HG03575 (cell line): ENCODE measurements at regions not wholly inside any gene's neighbourhood (a gene's known extent, or its start where the extent isn't known, plus 50 kb on each side); places are given as distances from the start of the nearest gene placed in this dataset.

Experiments used
- ATAC-seq: cut with Tn5 transposase; IDR thresholded peaks from one replicate; pipeline ENCODE4 v1.9.1; 2021; ENCODE audit not compliant: unreplicated experiment, insufficient number of reproducible peaks, low FRiP score; ENCODE audit errors: extremely low read depth

DNA sequence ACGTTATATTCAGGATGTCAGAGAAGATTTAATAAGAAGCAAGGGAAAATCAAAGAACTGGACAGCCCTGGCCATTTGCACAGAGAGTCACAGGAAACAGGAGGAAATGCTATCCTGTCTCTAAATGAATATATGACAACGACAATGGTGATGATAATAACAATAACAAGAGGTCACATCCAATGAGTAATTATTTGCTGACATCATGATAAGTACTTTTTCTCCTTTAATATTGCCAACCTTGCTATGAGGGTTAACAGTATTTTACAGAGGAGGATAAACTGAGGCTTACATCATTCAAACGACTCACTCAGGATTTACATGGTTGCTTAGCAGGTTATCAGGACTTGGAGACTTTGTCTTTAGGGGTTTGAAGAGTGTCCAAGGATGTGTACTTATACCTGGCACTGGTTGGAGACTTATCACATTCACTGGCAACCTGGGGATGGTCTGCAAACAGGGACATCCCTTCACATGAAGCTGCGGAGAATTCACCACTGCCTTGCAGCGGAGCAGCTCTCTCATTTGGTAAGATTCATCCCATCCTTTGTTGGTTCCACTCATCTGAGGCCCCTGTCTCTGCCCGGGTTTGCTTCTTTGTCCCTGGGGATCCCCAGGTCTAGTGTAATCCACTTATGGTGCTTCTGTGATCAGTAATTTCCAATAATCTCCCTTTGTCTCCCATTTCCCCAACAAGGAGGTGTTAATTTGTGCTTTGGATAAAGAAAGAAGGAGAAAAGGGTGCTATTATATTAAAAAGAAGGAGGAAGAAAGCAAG lies 637.8 kb downstream of the BCL11B start:
- no peak for ATAC-seq

DNA sequence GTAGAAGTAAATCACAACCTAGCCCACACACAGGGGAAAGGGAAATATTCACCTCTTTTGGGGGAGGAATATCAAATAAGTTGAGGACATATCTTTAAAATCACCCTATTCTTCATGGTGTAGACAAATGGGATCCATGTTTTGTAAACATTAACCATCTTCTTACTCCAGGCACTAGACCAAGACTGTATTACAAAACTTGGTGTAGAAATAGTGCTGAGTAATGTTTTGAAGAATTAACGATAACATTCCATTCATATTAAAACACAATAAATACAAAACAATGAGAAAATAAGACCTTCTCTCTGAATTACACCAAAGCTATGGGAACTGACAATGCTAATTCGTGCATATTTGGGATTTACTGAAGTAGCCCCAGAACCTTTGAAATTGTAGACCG lies 633.6 kb downstream of the BCL11B start:
- no peak for ATAC-seq

DNA sequence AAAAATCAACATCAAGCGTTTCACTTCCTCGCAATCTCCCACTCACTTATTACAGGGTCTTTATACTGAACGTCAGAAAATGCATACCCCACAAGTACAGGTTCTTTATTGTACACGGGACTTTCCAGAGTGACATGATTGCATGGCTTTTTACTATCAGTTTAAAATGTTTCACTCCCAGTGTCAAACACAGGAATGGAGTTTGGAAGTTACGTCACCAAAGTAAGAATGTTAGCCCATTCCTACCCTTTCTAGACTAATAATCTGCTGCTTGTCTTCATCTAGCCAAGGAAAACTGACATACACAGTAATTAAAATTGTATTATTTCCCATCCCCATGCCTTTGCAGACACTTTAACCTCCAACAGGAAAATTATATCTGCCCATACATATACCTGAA lies 624.2 kb downstream of the BCL11B start:
- ATAC-seq: no peak

DNA sequence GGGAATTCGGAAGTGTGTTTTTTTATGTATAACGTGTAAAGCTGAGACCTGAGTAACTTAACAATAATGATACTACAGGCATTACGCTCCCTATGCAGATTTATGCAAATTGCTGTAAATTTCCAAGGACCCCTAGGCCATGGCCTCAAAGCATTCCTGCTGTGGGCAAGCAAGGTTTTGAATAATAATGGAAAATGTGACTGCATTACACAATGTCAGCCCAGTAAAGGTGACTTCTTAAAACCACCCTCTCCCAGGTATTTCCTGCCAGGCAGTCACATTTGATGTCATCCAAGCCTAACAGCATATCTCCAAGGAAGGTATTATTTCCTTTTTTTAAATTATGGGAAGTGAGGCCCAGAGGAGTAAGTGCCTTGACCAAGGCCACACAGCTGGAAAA lies 621.0 kb downstream of the BCL11B start:
- no peak for ATAC-seq

DNA sequence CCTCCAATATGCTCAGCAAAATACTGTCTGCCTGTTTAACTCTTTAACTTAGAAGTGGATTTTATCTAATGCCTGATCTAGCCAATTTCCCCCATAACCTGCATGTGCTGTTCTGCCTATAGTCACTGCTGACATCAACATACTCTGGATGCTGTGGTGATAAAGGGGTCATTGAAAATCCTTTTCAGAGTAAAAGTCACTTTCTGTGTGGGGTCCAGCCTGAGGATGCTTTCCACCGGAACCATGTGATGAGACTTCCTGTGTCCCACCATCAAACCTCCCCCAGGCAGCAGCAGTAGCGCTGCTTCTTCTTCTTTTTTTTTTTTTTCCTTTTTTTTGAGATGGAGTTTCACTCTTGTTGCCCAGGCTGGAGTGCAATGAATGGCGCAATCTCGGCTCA lies 607.0 kb downstream of the BCL11B start:
- no peak for ATAC-seq

DNA sequence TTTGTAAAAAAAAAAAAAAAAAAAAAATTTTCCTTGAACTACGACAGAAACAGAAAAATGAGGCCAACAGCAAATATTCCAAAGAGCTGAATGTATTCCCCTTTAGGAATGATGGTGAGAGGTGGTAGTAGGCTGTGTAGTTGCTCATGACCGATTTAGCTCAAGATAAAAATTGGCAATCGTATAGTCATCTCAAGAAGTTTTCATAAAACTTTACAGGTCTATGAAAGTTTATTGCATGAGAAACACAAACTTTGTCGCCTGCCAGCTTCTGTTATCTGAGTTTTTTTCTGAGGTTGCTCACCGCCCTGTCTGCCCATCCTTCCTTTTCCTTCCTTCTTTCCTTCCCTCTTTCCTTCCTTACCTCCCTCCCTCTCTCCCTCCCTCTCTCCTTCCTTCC lies 605.5 kb downstream of the BCL11B start:
- no peak for ATAC-seq

DNA sequence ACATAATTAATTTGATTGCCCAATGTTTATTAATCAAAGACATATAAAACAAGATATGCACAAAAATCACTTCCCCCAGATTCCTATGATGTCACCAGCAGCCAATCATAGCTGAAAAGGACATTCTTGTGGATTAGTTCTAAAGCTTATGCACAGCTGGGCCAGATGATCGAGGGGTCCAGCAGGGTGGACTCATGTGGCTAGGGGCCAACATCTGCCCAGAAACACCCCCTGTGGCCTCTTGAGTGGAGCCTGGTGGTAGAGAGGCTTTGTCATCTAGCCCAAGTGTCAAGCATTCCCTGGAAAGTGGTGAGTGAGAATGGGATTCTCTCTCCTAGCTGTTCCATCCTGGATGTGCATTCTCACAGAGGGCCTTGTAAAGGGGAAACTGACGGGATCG lies 590.0 kb downstream of the BCL11B start:
- no peak for ATAC-seq

DNA sequence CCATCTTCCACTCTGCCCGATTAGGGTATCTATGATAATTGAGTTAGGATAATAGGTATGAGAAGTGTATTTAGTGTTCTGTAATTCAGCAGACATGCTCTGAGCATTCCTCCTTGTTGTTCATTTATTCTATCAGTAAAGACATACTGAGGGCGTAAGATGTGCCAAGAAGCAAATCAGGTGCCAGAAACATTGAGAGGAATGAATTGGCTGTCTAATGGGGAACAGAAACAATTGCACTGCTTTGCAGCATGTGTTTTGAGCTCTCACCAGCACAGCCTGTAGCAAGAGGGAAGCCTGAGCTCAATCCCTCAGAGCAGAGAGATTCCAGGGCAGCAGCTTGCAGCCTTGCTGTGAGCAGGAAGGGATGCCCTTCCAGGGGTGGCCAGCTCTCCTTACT lies 589.3 kb downstream of the BCL11B start:
- ATAC-seq: no peak

DNA sequence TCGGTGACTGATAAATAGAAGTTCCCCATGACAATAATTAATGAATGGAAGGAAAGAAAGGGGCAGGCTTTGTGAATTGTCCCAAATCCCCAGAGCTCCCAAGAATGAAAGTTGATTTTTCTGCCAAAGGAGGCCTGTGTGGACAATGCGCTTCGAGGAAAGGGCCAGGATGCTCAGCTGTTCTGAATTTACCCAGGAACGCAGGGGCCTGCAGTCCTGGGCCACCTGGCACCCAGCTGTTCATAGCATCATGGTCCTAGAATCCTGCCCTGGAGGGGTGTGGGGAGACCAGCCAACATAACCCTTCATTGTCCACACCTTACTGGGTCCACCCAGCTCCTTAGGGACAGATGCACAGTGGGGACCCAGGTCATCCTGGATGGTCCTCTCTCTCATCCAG lies 587.5 kb downstream of the BCL11B start:
- no peak for ATAC-seq

DNA sequence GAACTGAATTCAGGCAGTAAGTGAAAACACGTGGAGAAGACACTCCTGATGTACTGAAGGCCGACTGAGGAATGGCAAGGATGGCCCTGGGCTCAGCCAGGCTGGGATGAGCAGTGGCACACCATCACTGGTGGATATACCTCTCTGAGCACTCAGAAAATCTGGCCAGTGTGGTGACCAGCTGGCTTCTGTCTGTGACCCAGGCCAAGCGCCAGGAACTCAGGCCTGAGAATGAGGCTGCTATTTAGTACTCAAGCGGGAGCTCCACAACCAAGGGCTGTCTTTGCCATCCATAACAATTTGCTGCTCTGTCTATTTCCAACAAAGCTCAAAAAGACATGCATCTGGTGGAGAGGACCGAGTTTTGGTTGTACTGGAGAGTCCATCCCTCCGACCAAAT lies 586.3 kb downstream of the BCL11B start:
- no peak for ATAC-seq

DNA sequence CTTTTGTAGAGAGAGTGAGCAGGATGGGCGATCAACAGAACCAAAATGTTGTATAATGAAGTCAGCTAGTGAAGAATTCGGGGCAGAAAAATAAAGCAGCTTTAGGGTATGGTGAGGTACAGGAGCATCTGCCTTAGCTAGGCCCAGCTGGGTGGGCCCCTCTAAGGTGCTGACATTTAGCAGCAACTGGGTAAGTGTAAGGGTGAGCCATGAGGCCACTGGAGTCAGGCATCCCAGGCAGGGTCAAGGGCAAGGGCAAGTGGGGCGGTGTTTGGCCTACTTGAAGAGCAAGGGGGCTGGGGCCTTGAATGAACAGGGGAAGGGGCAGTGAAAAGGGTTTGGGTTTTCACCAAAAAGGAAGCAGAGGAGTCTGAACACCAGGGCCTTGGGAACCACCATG lies 583.6 kb downstream of the BCL11B start:
- ATAC-seq: no peak

DNA sequence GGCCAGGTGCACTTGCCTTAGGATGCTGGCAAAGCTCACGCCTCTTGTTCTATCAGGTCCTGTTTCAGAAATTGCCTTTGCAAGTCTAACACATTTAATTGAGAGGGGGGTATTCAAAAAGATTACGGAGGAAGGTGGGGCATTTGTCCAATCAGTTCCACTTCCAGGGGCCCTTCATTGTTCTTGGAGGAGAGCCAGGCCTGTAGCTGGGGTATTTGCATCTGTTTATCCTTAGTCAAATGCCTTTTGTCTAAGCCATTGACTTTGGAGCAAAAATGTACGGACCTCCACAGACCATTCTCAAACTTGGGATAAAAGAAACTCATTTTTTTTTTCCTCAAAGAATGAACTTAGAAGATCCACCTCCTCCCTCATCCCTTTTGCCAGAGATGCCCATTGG lies 582.0 kb downstream of the BCL11B start:
- ATAC-seq: no peak

DNA sequence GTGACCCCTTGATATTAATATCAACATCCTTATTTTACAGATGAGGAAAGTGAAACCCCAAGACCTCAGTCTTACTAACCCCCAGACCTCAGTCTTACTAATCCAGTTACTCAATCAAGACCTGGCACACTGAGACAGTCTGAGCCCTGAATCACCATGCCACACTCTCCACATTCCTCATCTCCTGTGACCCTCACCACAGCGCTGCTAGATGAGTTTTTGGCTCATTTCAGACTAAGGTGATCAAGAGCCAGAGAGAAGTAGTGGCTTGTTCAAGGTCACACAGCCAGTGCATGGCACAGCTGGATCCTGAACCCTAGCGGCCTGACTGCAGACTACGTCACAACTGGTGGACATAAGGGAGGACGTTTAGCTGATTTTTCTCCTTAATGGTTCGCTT lies 579.2 kb downstream of the BCL11B start:
- no peak for ATAC-seq

DNA sequence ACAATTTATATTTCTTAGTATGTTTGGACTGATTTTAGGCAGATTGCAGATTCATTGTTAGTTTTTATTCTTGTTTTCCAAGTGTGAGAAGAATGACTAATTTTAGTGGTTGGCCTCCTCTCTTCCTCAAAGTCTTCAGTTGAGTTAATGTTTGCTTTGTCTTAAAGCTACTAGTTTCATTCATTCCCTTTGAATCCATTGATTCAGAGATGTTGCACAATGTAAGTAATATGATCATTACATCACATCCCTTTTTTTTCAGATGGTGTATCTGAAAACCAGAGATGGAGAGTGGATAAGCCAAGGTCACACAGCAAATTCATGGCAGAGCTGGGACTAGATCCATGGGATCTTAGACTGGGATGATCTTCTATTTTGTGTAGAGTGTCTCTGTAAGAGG lies 577.5 kb downstream of the BCL11B start:
- ATAC-seq: no peak

DNA sequence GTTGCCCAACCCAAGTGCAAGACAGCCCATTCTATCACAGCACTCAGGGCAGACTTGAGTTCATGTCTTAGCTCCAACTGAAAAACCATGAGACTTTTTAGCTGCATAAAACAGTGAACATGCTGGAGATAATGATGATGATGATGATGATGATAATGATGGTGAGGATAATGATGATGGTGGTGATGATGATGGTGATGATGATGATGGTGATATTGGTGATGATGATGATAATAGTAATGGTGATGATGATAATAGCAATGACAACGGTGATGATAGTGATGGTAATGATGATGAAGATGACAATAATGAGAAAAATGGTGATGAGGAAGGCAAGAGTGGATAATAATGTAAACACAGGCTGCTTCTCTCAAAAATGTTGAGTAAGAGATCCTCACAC lies 576.2 kb downstream of the BCL11B start:
- no peak for ATAC-seq

DNA sequence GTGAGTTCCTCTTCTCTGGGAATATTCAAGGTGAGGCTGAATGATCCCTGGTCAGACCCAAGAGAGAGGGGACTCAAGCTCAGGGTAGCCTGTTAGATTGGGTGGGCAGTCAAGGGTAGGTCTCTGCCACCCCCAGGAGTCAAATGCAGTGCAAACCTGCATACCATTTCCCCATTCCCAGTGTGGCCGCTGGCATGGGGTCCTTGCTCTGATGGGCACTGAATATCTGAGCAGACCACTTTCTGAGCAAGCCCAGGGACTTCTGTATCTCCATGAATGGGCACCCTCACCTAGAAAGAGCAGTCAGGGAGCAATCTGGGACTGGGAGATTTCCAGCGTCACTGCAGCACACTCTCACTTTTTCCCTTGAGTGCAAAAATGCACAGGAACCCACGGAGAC lies 573.7 kb downstream of the BCL11B start:
- ATAC-seq: no peak

DNA sequence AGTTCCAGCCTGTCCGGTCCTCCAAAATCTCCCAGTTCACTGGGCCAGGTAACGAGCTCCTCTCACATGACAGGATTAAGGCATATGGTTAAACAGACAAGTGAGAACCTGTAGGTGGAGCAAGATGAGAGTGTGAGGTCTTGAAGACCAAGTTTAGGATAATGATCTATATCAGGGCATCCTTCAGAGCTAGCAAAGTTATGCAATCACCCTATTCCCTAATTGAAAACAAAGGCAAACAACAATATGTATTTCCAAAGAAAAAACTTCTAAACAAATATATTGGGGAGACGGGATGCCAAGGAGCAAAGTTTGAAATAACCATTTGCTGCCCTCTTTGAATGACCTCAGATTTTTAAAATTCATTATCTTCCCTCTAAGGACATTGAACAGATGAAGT lies 571.2 kb downstream of the BCL11B start:
- ATAC-seq: no peak

DNA sequence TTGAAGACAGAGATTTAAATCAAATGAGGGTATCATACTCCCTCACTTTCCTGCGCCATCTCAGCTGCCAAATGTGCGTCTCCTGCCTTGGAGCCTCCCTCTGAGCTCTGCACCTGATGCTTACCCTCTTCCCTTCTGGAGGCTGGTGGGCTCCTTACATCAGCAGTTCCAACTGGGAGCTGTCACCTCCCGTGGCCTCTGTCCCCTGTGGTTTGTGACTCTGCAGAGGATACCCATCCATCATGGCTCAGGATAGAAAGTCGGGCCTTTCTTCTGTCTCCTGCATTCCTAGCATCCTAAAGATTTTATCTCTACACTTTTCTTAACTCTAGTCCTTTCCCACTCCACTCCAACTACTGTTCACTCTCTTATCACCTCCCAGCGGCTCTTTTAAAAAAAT lies 570.6 kb downstream of the BCL11B start:
- no peak for ATAC-seq

DNA sequence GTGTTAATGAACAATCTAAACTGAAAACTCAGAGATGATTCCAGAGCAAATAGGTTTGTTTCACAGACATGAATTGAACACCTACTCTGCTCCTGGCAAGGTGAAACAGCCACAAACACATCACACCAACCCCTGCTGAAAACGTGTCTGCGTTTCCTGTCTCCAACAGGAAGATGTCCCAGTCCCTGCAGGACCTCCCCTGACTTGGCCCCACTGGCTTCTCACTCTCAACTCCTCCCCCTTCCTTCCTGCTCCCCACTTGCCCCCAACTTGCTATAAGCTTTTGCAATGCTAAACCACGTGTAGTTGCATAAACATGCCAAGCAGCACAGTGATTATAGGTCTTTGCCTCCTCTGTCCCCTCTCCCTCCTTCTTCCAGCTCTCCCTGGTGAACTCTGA lies 567.6 kb downstream of the BCL11B start:
- no peak for ATAC-seq

DNA sequence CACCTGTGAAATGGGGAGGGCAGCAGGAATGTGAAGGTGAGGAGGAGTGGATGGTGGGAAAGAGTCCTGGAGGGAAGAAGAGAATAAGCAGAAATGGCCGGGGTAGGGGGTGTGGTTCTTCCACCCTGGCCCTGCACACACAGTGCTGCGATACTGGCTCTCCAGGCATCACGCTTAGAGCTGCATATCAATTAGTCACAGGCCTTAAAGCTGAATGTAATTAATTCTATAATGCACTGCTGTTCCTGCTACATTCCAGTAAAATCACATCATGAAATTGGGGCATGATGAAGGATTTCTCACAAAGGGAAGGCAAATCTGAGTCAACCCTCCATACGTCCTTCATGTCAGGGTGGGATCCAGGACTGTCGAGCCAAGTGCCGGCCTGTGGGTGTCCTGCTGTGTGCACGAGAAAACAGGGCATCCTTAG lies 566.1 kb downstream of the BCL11B start:
- ATAC-seq: no peak

DNA sequence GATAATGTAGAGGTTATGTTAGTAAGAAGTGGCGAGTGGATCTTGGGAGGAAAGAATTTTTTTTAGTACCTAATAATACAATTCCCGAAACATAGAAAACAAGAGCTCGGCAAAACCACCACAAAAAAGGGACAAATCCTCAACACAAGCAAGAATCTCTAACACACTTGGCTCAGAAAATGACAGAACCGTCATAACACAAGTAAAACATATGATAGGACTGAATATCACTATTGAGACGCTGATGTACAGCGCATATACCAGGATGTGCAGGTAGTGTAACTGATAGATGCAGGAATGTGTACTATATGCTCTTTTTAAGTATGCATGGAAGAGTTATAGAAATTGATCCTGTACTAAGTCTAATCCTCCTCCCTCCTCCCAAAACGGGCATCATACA lies 564.5 kb downstream of the BCL11B start:
- ATAC-seq: no peak
